Tibial nerve (tissue), 4 donors: ENCODE measurements at regions not wholly inside any gene's neighbourhood (a gene's known extent, or its start where the extent isn't known, plus 50 kb on each side); places are given as distances from the start of the nearest gene placed in this dataset.

Source experiments
- CTCF ChIP-seq, 5 experiments: fragments of 200-600 bp in 3 of 5; fragments of 450-650 bp in 2 of 5; sonication (generic) in 3 of 5; IDR thresholded peaks; one replicate each; pipeline ENCODE4 v1.5.1; 2016 to 2019; ENCODE audit warnings: antibody characterized with exemption in 5 of 5, mild to moderate bottlenecking in 3 of 5, moderate library complexity in 2 of 5
- EP300 ChIP-seq, 2 donors: sonication (generic); formaldehyde crosslinking; IDR thresholded peaks; one replicate each; pipeline ENCODE4 v1.6.1; 2017; ENCODE audit warnings: antibody characterized with exemption in 2 of 2, mild to moderate bottlenecking in 1 of 2
- POLR2A ChIP-seq, 2 donors: fragments of 450-650 bp; IDR thresholded peaks; one replicate each; pipeline ENCODE4 v1.6.1; 2017; ENCODE audit warnings: antibody characterized with exemption in 2 of 2, mild to moderate bottlenecking in 2 of 2, moderate library complexity in 2 of 2

DNA sequence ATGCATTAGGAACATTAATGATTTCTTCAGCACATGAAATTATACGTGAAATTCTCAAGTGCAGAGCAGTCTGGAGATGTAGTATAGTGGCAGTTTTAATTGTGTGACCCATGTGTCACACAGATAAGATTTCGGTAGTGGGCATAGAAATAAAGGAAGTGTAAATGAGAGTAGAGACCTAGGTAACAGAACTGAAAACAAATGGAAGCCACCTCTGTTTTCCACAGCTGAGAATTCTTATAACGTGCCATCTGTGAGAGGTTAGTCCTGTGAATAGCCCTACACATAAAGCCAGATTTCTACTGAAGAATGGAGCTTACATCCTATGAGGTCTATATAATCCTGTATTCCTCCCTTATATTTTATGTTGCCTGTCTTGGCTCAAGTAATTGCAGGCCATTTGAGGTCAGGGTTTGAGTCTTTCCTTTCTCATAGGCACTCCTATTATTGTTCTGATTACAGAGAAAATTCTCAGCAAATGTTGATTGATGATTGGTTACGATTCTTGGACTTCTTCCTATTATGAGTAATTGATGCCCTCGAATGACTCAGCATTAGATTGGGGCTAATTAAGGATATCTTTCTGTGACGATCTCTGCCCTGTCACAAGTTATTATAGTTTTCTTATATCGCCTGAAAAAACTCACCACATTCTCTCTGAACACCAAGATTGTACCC lies 258.2 kb downstream of the KIF20B start:
- TF ChIP-seq POLR2A (IDR thresholded peaks at IDR 0.05) (no peak), CTCF (IDR thresholded peaks at IDR 0.05) (no peak), EP300 (IDR thresholded peaks at IDR 0.05) (no peak)
